ENCODE measurements at regions not wholly inside any gene's neighbourhood (a gene's known extent, or its start where the extent isn't known, plus 50 kb on each side); places are given as distances from the start of the nearest gene placed in this dataset.

DNA sequence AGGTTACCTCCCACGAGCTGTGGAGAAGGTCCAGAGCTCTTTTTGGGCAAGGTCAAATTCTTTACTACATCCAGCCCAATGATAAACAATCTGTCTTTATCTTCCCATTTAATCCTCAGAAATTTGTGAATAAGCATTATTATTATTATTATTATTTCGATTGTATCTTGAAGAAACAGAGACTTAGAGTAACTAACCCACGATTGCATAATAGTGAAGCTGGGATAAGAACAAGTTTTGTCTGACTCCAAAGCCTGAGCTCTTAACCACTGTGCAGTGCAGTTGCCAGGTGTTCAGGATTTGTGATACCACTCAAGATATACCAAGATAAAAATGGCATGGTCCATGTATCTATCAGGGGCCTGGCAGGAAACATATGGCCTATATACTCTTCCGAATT lies 166.5 kb upstream of the LDB2 start:
- H2AFZ ChIP-seq (ENCODE audit: low read length), result no peak overlapping the region
- peaks cover 33% of the 10 kb centered on the region for H3K4me1 ChIP-seq (ENCODE audit: control insufficient read depth, extremely low read depth, insufficient read depth, low read length)
- peak overlapping the region; percentile 8 for H3K27ac ChIP-seq (ENCODE audit: insufficient read depth, low read length)
- H3K9ac ChIP-seq (ENCODE audit: insufficient read depth, low read length), result no peak overlapping the region
- no peak overlapping the region for H3K4me3 ChIP-seq (replicated peaks in 1 of 4; ENCODE audit: control extremely low read depth in 1 of 4, insufficient read depth in 1 of 4, low read depth in 3 of 4, low read length in 4 of 4)
- TF ChIP-seq CTCF (conservative IDR thresholded peaks at IDR 0.05 in 1 of 2, IDR thresholded peaks at IDR 0.05 in 1 of 2; ENCODE audit: low read depth in 1 of 2, low read length in 2 of 2) (no peak), EZH2 (IDR thresholded peaks at IDR 0.05; ENCODE audit: low read length, missing control alignments) (no peak)
- H3K36me3 ChIP-seq (ENCODE audit: control insufficient read depth, insufficient read depth, low read length), result no peaks in the 10 kb centered on the region
- H3K79me2 ChIP-seq (ENCODE audit: control insufficient read depth, insufficient read depth, low read length), result no peaks in the 10 kb centered on the region
- no peak for DNase-seq (ENCODE audit: low read depth in 2 of 2)
- no peaks in the 10 kb centered on the region for H4K20me1 ChIP-seq (ENCODE audit: control insufficient read depth, extremely low read depth, insufficient read depth, low read length)
- no peaks in the 10 kb centered on the region for H3K9me3 ChIP-seq (ENCODE audit: control insufficient read depth, insufficient read depth, low read depth, low read length)
- H3K27me3 ChIP-seq (ENCODE audit: control insufficient read depth, insufficient read depth, low read length), result no peaks in the 10 kb centered on the region
- no peak overlapping the region for H3K4me2 ChIP-seq (ENCODE audit: extremely low read depth, insufficient read depth, low read length)

- no peaks in the 10 kb centered on the region for H3K27me3 ChIP-seq (ENCODE audit: control insufficient read depth, insufficient read depth, low read length)
- H3K4me3 ChIP-seq (replicated peaks in 1 of 4; ENCODE audit: control extremely low read depth in 1 of 4, insufficient read depth in 1 of 4, low read depth in 3 of 4, low read length in 4 of 4), result no peak overlapping the region
- H2AFZ ChIP-seq (ENCODE audit: low read length), result no peak overlapping the region
- peak; percentile 66 to 87 for DNase-seq (ENCODE audit: low read depth in 2 of 2)
- H3K27ac ChIP-seq (ENCODE audit: insufficient read depth, low read length), result peak overlapping the region; percentile 8
- H4K20me1 ChIP-seq (ENCODE audit: control insufficient read depth, extremely low read depth, insufficient read depth, low read length), result no peaks in the 10 kb centered on the region
- peak overlapping the region; percentile 59 for H3K4me2 ChIP-seq (ENCODE audit: extremely low read depth, insufficient read depth, low read length)
- no peaks in the 10 kb centered on the region for H3K9me3 ChIP-seq (ENCODE audit: control insufficient read depth, insufficient read depth, low read depth, low read length)
- no peak overlapping the region for H3K9ac ChIP-seq (ENCODE audit: insufficient read depth, low read length)
- H3K36me3 ChIP-seq (ENCODE audit: control insufficient read depth, insufficient read depth, low read length), result no peaks in the 10 kb centered on the region
- peaks cover 36% of the 10 kb centered on the region for H3K4me1 ChIP-seq (ENCODE audit: control insufficient read depth, extremely low read depth, insufficient read depth, low read length)
- TF ChIP-seq EZH2 (IDR thresholded peaks at IDR 0.05; ENCODE audit: low read length, missing control alignments) (no peak), CTCF (conservative IDR thresholded peaks at IDR 0.05 in 1 of 2, IDR thresholded peaks at IDR 0.05 in 1 of 2; ENCODE audit: low read depth in 1 of 2, low read length in 2 of 2) (no peak)
- no peaks in the 10 kb centered on the region for H3K79me2 ChIP-seq (ENCODE audit: control insufficient read depth, insufficient read depth, low read length)
These were observed 165.4 kb upstream of the LDB2 start for GRCh38 chr4:17063888-17064287.

DNA sequence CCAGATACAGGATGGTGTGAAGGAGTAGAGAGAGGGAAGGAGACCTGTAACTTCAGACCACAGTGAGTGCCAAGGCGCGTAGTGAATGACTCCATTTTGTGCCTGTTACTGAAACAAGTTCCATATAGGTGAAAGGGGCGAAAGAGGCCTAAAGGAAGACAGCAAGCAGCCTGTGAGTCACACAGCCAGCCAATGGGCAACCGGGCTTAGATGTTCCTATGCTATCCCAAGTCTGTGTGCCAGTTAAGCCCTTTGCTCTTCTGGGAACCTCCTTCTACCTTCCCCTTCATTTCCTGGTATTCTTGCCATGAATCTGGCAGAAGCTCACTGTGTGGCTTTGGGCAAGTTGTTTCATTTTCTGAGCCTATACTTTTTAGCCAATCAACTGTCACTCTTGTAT lies 161.8 kb upstream of the LDB2 start:
- Histone ChIP-seq H3K9ac (ENCODE audit: insufficient read depth, low read length) (no peak overlapping the region), H3K4me2 (ENCODE audit: extremely low read depth, insufficient read depth, low read length) (no peak overlapping the region), H3K9me3 (ENCODE audit: control insufficient read depth, insufficient read depth, low read depth, low read length) (no peaks in the 10 kb centered on the region), H3K4me1 (ENCODE audit: control insufficient read depth, extremely low read depth, insufficient read depth, low read length) (peaks cover 26% of the 10 kb centered on the region), H3K79me2 (ENCODE audit: control insufficient read depth, insufficient read depth, low read length) (no peaks in the 10 kb centered on the region), H4K20me1 (ENCODE audit: control insufficient read depth, extremely low read depth, insufficient read depth, low read length) (no peaks in the 10 kb centered on the region), H3K36me3 (ENCODE audit: control insufficient read depth, insufficient read depth, low read length) (no peaks in the 10 kb centered on the region), H3K4me3 (replicated peaks in 1 of 4; ENCODE audit: control extremely low read depth in 1 of 4, insufficient read depth in 1 of 4, low read depth in 3 of 4, low read length in 4 of 4) (no peak overlapping the region), H3K27me3 (ENCODE audit: control insufficient read depth, insufficient read depth, low read length) (no peaks in the 10 kb centered on the region), H3K27ac (ENCODE audit: insufficient read depth, low read length) (no peak overlapping the region), H2AFZ (ENCODE audit: low read length) (no peak overlapping the region)
- no peak for TF ChIP-seq CTCF (conservative IDR thresholded peaks at IDR 0.05 in 1 of 2, IDR thresholded peaks at IDR 0.05 in 1 of 2; ENCODE audit: low read depth in 1 of 2, low read length in 2 of 2)
- TF ChIP-seq EZH2 (IDR thresholded peaks at IDR 0.05; ENCODE audit: low read length, missing control alignments), result no peak
- no peak for DNase-seq (ENCODE audit: low read depth in 2 of 2)
